Left ventricle myocardium inferior (tissue), 1 donor: ENCODE measurements at regions not wholly inside any gene's neighbourhood (a gene's known extent, or its start where the extent isn't known, plus 50 kb on each side); places are given as distances from the start of the nearest gene placed in this dataset.

Experiments
- DNase-seq: peaks from one replicate; pipeline ENCODE4 v3.0.0-alpha.2; 2020
- H3K27ac ChIP-seq: fragments of 200-600 bp; replicated peaks from 2 replicates; pipeline ENCODE4 v1.8.0; 2021
- H3K27me3 ChIP-seq: fragments of 200-600 bp; 2 replicates; pipeline ENCODE4 v1.8.0; 2021; ENCODE audit warnings: low read depth
- H3K36me3 ChIP-seq: fragments of 200-600 bp; 2 replicates; pipeline ENCODE4 v1.8.0; 2021
- H3K4me1 ChIP-seq: fragments of 200-600 bp; 2 replicates; pipeline ENCODE4 v1.8.0; 2021
- H3K4me3 ChIP-seq: fragments of 200-600 bp; 2 replicates; pipeline ENCODE4 v1.8.0; 2021; ENCODE audit warnings: mild to moderate bottlenecking, moderate library complexity
- H3K9me3 ChIP-seq: fragments of 200-600 bp; replicated peaks from 2 replicates; pipeline ENCODE4 v1.8.0; 2021
- intact Hi-C: fragments of 100-400 bp; cut with micrococcal nuclease; formaldehyde crosslinking; loops from one replicate; pipeline ENCODE4 v1.11.0; 2022
- TF ChIP-seq, protein P1 (sequence below): fragments of 200-600 bp; IDR thresholded peaks from 2 replicates; pipeline ENCODE4 v1.8.0; 2021; ENCODE audit warnings: antibody characterized with exemption, mild to moderate bottlenecking, borderline replicate concordance
- donor health status: DM: no; HTN: yes; CAD: no; lungs with severe emphysema.

DNA sequence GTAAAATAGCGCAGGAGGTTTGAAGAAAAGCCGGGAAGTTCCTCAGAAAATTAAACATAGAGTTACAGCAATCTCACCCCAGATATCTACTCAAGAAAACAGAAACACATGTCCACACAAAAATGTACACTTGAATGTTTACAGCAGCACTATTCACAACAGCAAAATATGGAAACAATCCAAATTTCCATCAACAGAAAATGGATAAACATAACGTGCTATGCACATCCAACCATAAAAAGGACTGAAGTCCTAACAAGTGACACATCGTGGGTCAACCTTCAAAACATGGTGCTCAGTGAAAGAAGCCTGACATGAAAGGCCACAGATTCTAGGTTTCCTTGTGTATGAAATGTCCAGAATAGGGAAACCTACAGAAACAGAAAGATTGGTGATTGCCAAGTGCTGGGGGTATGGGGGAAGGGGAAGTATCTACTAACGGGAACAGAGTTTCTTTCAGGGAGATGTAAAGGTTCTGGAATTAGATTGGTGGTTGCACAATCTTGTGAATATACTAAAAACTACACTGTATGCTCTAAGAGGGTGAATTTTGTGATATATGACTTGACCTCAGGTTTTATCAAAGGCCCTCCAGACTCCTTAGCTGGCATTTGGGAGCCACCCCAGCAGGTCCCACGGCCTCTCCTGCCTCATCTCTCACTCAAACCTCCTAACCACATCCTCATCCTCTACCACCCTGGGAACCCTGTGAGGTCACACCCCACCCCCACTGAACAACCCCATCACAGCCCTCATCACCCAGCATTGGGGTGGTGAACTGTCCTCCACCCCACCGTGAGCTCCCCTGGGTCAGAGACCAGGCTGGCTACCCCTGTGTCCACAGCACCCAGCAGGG, 69.2 kb upstream of the PRR5 start:
- no peaks in the 10 kb centered on the region for H3K4me1 ChIP-seq
- DNase-seq = no peak
- TF ChIP-seq, protein P1, sequence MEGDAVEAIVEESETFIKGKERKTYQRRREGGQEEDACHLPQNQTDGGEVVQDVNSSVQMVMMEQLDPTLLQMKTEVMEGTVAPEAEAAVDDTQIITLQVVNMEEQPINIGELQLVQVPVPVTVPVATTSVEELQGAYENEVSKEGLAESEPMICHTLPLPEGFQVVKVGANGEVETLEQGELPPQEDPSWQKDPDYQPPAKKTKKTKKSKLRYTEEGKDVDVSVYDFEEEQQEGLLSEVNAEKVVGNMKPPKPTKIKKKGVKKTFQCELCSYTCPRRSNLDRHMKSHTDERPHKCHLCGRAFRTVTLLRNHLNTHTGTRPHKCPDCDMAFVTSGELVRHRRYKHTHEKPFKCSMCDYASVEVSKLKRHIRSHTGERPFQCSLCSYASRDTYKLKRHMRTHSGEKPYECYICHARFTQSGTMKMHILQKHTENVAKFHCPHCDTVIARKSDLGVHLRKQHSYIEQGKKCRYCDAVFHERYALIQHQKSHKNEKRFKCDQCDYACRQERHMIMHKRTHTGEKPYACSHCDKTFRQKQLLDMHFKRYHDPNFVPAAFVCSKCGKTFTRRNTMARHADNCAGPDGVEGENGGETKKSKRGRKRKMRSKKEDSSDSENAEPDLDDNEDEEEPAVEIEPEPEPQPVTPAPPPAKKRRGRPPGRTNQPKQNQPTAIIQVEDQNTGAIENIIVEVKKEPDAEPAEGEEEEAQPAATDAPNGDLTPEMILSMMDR = no peak
- intact Hi-C loops = no loop called here
- H3K36me3 ChIP-seq = no peaks in the 10 kb centered on the region
- peaks cover 13% of the 10 kb centered on the region for H3K9me3 ChIP-seq
- H3K4me3 ChIP-seq = no peak overlapping the region
- no peak overlapping the region for H3K27ac ChIP-seq
- peaks cover 10% of the 10 kb centered on the region for H3K27me3 ChIP-seq

DNA sequence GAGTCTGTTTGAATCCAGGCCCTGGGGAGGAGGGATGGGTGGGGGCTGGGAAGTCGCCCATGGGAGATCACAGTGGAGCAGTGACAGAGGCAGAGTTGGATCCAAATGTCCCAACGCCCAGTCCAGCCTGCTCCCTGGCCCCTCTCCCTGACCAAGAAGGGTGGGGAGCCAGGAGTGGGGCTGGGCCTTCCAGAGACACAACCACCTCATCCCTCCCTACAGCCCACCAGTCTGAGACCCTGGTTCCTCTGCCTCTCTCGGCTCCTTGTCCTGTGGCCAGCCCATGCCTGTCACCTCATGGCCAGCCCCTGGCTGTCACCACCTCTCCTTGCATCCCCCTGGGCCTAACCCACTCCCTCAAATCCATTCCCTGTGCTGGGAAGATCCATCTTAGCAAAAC, 71.2 kb upstream of the PRR5 start:
- intact Hi-C loops = no loop called here
- peaks cover 3% of the 10 kb centered on the region for H3K4me1 ChIP-seq

DNA sequence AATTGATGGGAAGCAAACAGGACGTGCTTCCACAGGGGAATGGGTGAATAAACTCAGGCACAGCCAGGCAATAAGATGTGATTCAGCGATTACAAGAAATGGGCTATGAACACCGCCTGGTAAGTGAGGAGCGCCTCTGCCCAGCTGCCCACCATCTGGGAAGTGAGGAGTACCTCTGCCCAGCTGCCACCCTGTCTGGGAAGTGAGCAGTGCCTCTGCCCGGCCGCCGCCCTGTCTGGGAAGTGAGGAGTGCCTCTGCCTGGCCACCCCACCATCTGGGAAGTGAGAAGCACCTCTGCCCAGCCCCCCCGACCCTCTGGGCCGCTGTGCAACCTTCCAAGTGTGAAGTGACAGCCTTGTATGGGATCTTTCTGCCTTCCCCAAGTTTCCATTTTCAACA, 73.2 kb upstream of the PRR5 start:
- peaks cover 4% of the 10 kb centered on the region for H3K4me1 ChIP-seq
- no peak overlapping the region for H3K27ac ChIP-seq
- no peak overlapping the region for H3K4me3 ChIP-seq
- no peak for DNase-seq
- H3K9me3 ChIP-seq = peaks cover 13% of the 10 kb centered on the region
- TF ChIP-seq, protein P1 = no peak
- intact Hi-C loops = loop anchor here (5.0 kb wide), 1 partner anchor 637 kb away; no protein-coding TSS in a partner anchor
- H3K36me3 ChIP-seq = no peaks in the 10 kb centered on the region
- H3K27me3 ChIP-seq = peaks cover 28% of the 10 kb centered on the region

More for the DNA sequence above, 71.2 kb upstream of the PRR5 start:
- TF ChIP-seq, protein P1 = no peak
- Histone ChIP-seq H3K27me3 (peaks cover 24% of the 10 kb centered on the region), H3K36me3 (no peaks in the 10 kb centered on the region), H3K4me3 (no peak overlapping the region), H3K9me3 (peaks cover 13% of the 10 kb centered on the region), H3K27ac (no peak overlapping the region)
- no peak for DNase-seq

DNA sequence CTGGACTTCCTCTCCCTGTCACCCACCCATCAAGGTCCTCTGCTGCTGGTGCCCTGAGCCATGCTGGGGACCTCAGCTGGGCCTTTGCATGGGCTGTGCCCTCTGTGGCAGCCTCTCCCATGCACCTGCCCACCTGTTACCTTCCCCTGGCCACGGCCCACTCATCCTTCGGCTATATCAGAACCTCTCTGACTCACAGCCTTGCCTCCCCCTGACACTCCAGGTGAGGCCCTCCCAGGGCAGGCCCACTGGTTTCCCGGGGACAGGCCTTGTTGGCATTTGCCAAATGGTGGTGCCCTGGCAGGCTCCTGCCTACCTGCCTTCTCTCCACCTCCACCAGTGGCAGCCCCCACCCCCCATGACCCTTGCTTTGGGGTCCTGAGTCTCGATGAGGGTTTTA, 73.7 kb upstream of the PRR5 start:
- H3K9me3 ChIP-seq = peaks cover 13% of the 10 kb centered on the region
- peaks cover 4% of the 10 kb centered on the region for H3K4me1 ChIP-seq
- intact Hi-C loops = loop anchor here (5.0 kb wide), 1 partner anchor 636 kb away; no protein-coding TSS in a partner anchor
- TF ChIP-seq, protein P1 = no peak
- H3K27me3 ChIP-seq = peaks cover 28% of the 10 kb centered on the region
- DNase-seq = no peak
- no peaks in the 10 kb centered on the region for H3K36me3 ChIP-seq
- no peak overlapping the region for H3K27ac ChIP-seq
- no peak overlapping the region for H3K4me3 ChIP-seq

DNA sequence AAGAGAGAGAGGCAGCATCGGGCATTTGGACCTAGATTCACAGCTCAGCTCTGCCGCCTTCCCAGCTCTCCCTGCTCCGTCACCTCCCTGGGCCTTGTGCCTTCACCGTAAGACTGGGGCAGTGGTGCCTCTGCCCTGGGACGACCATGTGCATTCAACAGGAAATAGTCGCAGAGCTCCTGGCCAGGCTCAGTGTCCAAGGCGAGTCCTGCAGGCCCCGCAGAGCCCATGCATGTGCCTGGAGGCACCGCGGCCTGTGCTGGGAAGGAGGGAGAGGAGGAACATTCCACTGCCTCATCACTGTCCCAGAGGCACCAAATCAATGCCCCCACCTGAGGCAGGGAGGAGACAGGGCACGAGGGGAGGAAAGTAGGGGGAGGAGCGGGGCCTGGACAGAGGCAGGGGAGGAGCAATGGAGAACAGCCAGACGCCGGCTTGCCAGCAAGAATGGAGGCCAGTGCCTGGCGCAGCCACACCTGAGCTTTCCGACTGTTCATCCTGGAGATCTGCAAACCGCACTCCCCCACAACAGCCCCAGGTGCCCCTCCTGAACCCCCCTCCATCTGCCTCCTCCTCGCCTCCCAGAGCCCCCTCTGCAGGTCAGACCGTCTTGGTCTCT, 74.4 kb upstream of the PRR5 start:
- no peaks in the 10 kb centered on the region for H3K36me3 ChIP-seq
- TF ChIP-seq, protein P1 = no peak
- peaks cover 31% of the 10 kb centered on the region for H3K27me3 ChIP-seq
- DNase-seq = no peak
- H3K9me3 ChIP-seq = peaks cover 13% of the 10 kb centered on the region
- intact Hi-C loops = loop anchor here (5.0 kb wide), 1 partner anchor 635 kb away; no protein-coding TSS in a partner anchor
- H3K4me3 ChIP-seq = no peak overlapping the region
- H3K4me1 ChIP-seq = peaks cover 4% of the 10 kb centered on the region
- no peak overlapping the region for H3K27ac ChIP-seq
